GM12878 (cell line): ENCODE measurements at regions not wholly inside any gene's neighbourhood (a gene's known extent, or its start where the extent isn't known, plus 50 kb on each side); places are given as distances from the start of the nearest gene placed in this dataset.

ENCODE experiments used
- ATAC-seq: fragments of 200-7000 bp; cut with Tn5 transposase; 3 replicates; pipeline ENCODE4 v1.9.1; 2020; ENCODE audit warnings: mild to moderate bottlenecking, moderate library complexity
- BruUV-seq: library from RNA; stranded (reverse); fragments of 400-500 nt; replicated peaks from 2 replicates; lab custom pipeline; 2021; lab: Mats Ljungman, UMichigan
- CTCF ChIA-PET: fragments of 300-600 bp; sonication (Branson Sonifier 250); formaldehyde crosslinking; extraction: SDS; loops from one replicate; lab custom pipeline; 2021; ENCODE audit warnings: inconsistent platforms; lab: Yijun Ruan, JAX
- POLR2A ChIA-PET: fragments of 350-600 bp; formaldehyde crosslinking; extraction: SDS; loops from one replicate; lab custom pipeline; 2021; ENCODE audit warnings: inconsistent platforms; lab: Charles Lee
- RAD21 ChIA-PET: fragments of 300-600 bp; sonication (Branson Sonifier 250); formaldehyde crosslinking; loops from one replicate; lab custom pipeline; 2023; ENCODE audit warnings: antibody characterized with exemption; ENCODE audit not compliant: unreplicated experiment; lab: Charles Lee
- SMC1A ChIA-PET: fragments of 300-600 bp; sonication (Branson Sonifier 250); formaldehyde crosslinking; loops from one replicate; lab custom pipeline; 2023; ENCODE audit not compliant: unreplicated experiment, uncharacterized antibody; lab: Charles Lee
- DNase-seq: peaks from one replicate; pipeline ENCODE4 v3.0.0-alpha.2; 2011; ENCODE audit warnings: low read depth, low spot score
- FAIRE-seq: peaks from 3 replicates; lab custom pipeline; 2011; peaks lifted over from hg19 to GRCh38; lab: Jason Lieb, UNC
- H2AFZ ChIP-seq: 2 replicates; pipeline ENCODE4 v1.6.0; 2011; ENCODE audit warnings: low read depth, low read length, control low read depth; ENCODE audit not compliant: control insufficient read depth
- H3K27ac ChIP-seq: 2 replicates; pipeline ENCODE4 v1.5.1; 2011; ENCODE audit warnings: control low read depth; ENCODE audit not compliant: control insufficient read depth, insufficient read depth
- H3K27me3 ChIP-seq, 2 experiments: replicated peaks in 1 of 2; 2 replicates each; pipeline versions ENCODE4 v1.6.0 to v1.6.1; 2011; ENCODE audit warnings: low read length in 1 of 2; ENCODE audit not compliant: control insufficient read depth in 2 of 2, insufficient read depth in 2 of 2
- H3K36me3 ChIP-seq, 2 experiments: 2 replicates each; pipeline ENCODE4 v1.5.1; 2011; ENCODE audit warnings: low read length in 1 of 2; ENCODE audit not compliant: control insufficient read depth in 2 of 2, insufficient read depth in 2 of 2
- H3K4me1 ChIP-seq: 2 replicates; pipeline ENCODE4 v1.6.1; 2011; ENCODE audit warnings: mild to moderate bottlenecking, low read length, moderate library complexity, mixed read lengths; ENCODE audit not compliant: control insufficient read depth, insufficient read depth
- H3K4me2 ChIP-seq: 2 replicates; pipeline ENCODE4 v1.6.0; 2011; ENCODE audit warnings: control low read depth; ENCODE audit not compliant: control insufficient read depth, insufficient read depth
- H3K4me3 ChIP-seq: fragments of 200-600 bp; sonication (generic); 2 replicates; pipeline ENCODE4 v1.5.1; 2016
- H3K79me2 ChIP-seq: 2 replicates; pipeline ENCODE4 v1.6.0; 2011; ENCODE audit warnings: low read length; ENCODE audit not compliant: control insufficient read depth, insufficient read depth
- H3K9ac ChIP-seq: 2 replicates; pipeline ENCODE4 v1.8.0; 2011; ENCODE audit warnings: low read length, control low read depth, mixed read lengths; ENCODE audit not compliant: control insufficient read depth, insufficient read depth
- H3K9me3 ChIP-seq: replicated peaks from 3 replicates; pipeline ENCODE4 v1.5.1; 2011; ENCODE audit warnings: mild to moderate bottlenecking, low read length; ENCODE audit not compliant: control insufficient read depth, insufficient read depth
- H4K20me1 ChIP-seq: 2 replicates; pipeline ENCODE4 v1.6.0; 2011; ENCODE audit not compliant: control insufficient read depth, insufficient read depth
- CBFB ChIP-seq: IDR thresholded peaks from 2 replicates; pipeline ENCODE4 v1.6.1; 2016; ENCODE audit warnings: antibody characterized with exemption, low read depth
- CREB1 ChIP-seq: IDR thresholded peaks from 2 replicates; pipeline ENCODE4 v1.6.1; 2012; ENCODE audit warnings: low read depth, mild to moderate bottlenecking, inconsistent platforms
- EED ChIP-seq: sonication (generic); IDR thresholded peaks from 2 replicates; pipeline ENCODE4 v1.6.1; 2016; ENCODE audit warnings: antibody characterized with exemption, low read depth
- EZH2 ChIP-seq: IDR thresholded peaks from 2 replicates; pipeline ENCODE4 v1.6.1; 2012; ENCODE audit warnings: low read depth, mild to moderate bottlenecking, control low read depth, inconsistent platforms, low read length, borderline replicate concordance; ENCODE audit not compliant: control insufficient read depth
- KDM1A ChIP-seq: fragments of 200-600 bp; sonication (generic); IDR thresholded peaks from 2 replicates; pipeline ENCODE4 v1.6.1; 2016; ENCODE audit warnings: borderline replicate concordance
- PRDM15 ChIP-seq: fragments of 450-650 bp; formaldehyde crosslinking; IDR thresholded peaks from 2 replicates; pipeline ENCODE4 v1.4.0; 2020; ENCODE audit warnings: mild to moderate bottlenecking, moderate library complexity
- RELA ChIP-seq: fragments of 450-650 bp; IDR thresholded peaks from 2 replicates; pipeline ENCODE4 v1.8.0; 2014; ENCODE audit warnings: borderline replicate concordance; ENCODE audit not compliant: partially characterized antibody
- RFX5 ChIP-seq: IDR thresholded peaks from 2 replicates; pipeline ENCODE4 v1.6.1; 2011; ENCODE audit warnings: low read depth, low read length, improper control_type of control experiment
- SP1 ChIP-seq: IDR thresholded peaks from one replicate; pipeline ENCODE4 v1.6.1; 2011; ENCODE audit warnings: low read depth, low read length
- SREBF1 ChIP-seq: IDR thresholded peaks from 2 replicates; pipeline ENCODE4 v1.6.1; 2012; ENCODE audit warnings: mild to moderate bottlenecking, low read length
- TCF7 ChIP-seq: IDR thresholded peaks from 2 replicates; pipeline ENCODE4 v1.6.1; 2014; ENCODE audit warnings: antibody characterized with exemption, borderline replicate concordance
- ZSCAN29 ChIP-seq: fragments of 450-650 bp; IDR thresholded peaks from 2 replicates; pipeline ENCODE4 v1.6.1; 2017; ENCODE audit warnings: mild to moderate bottlenecking, moderate library complexity
- WGBS: methylation state at CpG from one replicate; pipeline ENCODE4 v1.1.6; 2016; ENCODE audit warnings: low lambda C conversion rate; ENCODE audit not compliant: insufficient replicate concordance, insufficient coverage; ENCODE audit errors: missing lambda C conversion rate; 5-methylcytosine and 5-hydroxymethylcytosine counted together
- in situ Hi-C: fragments of 300-500 bp; cut with MboI; formaldehyde crosslinking; loops from 9 replicates; pipeline ENCODE4 v1.14.3; 2018; ENCODE audit warnings: mixed read lengths
- intact Hi-C: fragments of 100-400 bp; cut with micrococcal nuclease; formaldehyde crosslinking; loops from one replicate; pipeline ENCODE4 v1.14.2; 2022; ENCODE audit not compliant: unreplicated experiment
- TF ChIP-seq, protein P1 (sequence below): fragments of 450-650 bp; formaldehyde crosslinking; IDR thresholded peaks from 2 replicates; pipeline ENCODE4 v1.5.0; 2022; ENCODE audit warnings: mild to moderate bottlenecking, missing genetic modification characterization

DNA sequence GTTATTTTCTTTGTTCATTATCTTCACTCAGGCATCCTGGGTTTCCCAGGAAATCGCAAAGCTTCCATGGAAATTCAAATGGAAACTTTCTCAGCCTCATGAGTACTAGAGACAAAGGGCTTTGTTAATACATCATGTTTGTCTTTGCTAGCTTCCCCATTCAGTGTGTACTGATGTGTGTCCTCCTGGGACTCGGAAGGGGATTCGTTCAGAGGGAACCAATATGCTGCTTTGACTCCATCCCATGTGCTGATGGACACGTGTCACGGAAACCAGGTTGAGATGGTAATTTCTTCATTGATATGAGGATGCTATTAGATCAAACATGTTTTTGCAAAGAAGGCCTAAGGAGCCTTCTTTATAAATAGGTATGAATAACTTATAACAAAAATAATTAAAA, 87.0 kb upstream of the KCNAB1 start:
- FAIRE-seq: no peak
- Histone ChIP-seq H3K4me1 (no peaks in the 10 kb centered on the region), H3K79me2 (no peaks in the 10 kb centered on the region), H3K4me2 (no peak overlapping the region), H4K20me1 (no peaks in the 10 kb centered on the region), H3K4me3 (no peak overlapping the region), H3K27ac (no peak overlapping the region), H3K9ac (no peak overlapping the region), H2AFZ (no peak overlapping the region), H3K36me3 (no peaks in the 10 kb centered on the region), H3K27me3 (no peaks in the 10 kb centered on the region; a peak in 1 of 4 replicates), H3K9me3 (no peaks in the 10 kb centered on the region)
- WGBS: 41% methylated on average over 5 of the region's 5 CpGs
- ChIA-PET POLR2A (interaction anchor here (0.6 kb wide), 1 partner anchor 89 kb away, joined by 3 read pairs; no protein-coding TSS in a partner anchor), RAD21 (no interaction called here), SMC1A (interaction anchor here (0.6 to 0.7 kb wide), 2 partner anchors 22 to 314 kb away, joined by 3 to 4 read pairs; no protein-coding TSS in a partner anchor), CTCF (interaction anchor here (2.5 kb wide), 1 partner anchor 10 kb away, joined by 21 read pairs; no protein-coding TSS in a partner anchor)
- ATAC-seq: no peak
- no peak for DNase-seq
- in situ Hi-C loops: no loop called here
- intact Hi-C loops: no loop called here
- TF ChIP-seq CREB1: no peak
- no peak for TF ChIP-seq RFX5
- TF ChIP-seq CBFB: no peak
- TF ChIP-seq SP1: no peak
- no peak for TF ChIP-seq EZH2
- no peak for TF ChIP-seq SREBF1
- no peak for TF ChIP-seq KDM1A
- TF ChIP-seq ZSCAN29: no peak
- no peak for TF ChIP-seq EED
- no TSS peak for BruUV-seq

DNA sequence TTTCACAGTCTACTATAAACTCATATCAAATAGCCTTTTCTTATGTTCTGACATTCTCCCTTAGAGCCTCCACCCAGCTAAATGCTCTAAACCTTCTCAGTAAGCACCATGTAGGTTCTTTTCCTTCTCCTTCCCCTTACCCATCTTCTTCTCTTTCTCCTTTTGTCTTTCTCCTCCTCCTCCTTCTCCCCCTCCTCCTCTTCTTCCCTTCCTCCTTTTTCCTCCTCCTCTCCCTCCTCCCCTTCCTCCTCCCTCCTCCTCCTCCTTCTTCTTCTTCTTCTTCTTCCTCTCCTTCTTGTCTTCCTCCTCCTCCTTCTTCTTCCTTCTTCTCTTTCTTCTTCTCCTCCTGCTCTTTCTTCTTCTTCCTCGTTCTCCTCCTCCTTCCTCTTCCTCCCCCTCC, 85.2 kb upstream of the KCNAB1 start:
- whole genome bisulfite sequencing: 0% methylated on average over 1 of the region's 1 CpG
- no TSS peak for BruUV-seq
- in situ Hi-C loops (no loop called here), intact Hi-C loops (no loop called here)
- POLR2A ChIA-PET: no interaction called here
- H3K4me3 ChIP-seq: no peak overlapping the region
- H3K4me1 ChIP-seq: no peaks in the 10 kb centered on the region
- FAIRE-seq (no peak), ATAC-seq (no peak), DNase-seq (no peak)
- no peaks in the 10 kb centered on the region for H3K36me3 ChIP-seq
- no peaks in the 10 kb centered on the region for H3K79me2 ChIP-seq
- no peak overlapping the region for H3K9ac ChIP-seq
- H2AFZ ChIP-seq: no peak overlapping the region
- no peaks in the 10 kb centered on the region for H4K20me1 ChIP-seq
- H3K27ac ChIP-seq: no peak overlapping the region
- CTCF ChIA-PET: no interaction called here
- H3K4me2 ChIP-seq: no peak overlapping the region
- H3K9me3 ChIP-seq: no peaks in the 10 kb centered on the region
- SMC1A ChIA-PET: no interaction called here
- no peaks in the 10 kb centered on the region for H3K27me3 ChIP-seq
- RAD21 ChIA-PET: no interaction called here
- TF ChIP-seq RELA: no peak
- no peak for TF ChIP-seq TCF7
- TF ChIP-seq PRDM15 (CRISPR knock-in tag): no peak
- TF ChIP-seq, protein P1, sequence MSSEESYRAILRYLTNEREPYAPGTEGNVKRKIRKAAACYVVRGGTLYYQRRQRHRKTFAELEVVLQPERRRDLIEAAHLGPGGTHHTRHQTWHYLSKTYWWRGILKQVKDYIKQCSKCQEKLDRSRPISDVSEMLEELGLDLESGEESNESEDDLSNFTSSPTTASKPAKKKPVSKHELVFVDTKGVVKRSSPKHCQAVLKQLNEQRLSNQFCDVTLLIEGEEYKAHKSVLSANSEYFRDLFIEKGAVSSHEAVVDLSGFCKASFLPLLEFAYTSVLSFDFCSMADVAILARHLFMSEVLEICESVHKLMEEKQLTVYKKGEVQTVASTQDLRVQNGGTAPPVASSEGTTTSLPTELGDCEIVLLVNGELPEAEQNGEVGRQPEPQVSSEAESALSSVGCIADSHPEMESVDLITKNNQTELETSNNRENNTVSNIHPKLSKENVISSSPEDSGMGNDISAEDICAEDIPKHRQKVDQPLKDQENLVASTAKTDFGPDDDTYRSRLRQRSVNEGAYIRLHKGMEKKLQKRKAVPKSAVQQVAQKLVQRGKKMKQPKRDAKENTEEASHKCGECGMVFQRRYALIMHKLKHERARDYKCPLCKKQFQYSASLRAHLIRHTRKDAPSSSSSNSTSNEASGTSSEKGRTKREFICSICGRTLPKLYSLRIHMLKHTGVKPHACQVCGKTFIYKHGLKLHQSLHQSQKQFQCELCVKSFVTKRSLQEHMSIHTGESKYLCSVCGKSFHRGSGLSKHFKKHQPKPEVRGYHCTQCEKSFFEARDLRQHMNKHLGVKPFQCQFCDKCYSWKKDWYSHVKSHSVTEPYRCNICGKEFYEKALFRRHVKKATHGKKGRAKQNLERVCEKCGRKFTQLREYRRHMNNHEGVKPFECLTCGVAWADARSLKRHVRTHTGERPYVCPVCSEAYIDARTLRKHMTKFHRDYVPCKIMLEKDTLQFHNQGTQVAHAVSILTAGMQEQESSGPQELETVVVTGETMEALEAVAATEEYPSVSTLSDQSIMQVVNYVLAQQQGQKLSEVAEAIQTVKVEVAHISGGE (CRISPR knock-in tag): no peak
